ENCODE measurements at regions not wholly inside any gene's neighbourhood (a gene's known extent, or its start where the extent isn't known, plus 50 kb on each side); places are given as distances from the start of the nearest gene placed in this dataset.
"Not testable (repeated sequence)": the region's sequence is repeated elsewhere in the genome, so short reads cannot be mapped to it uniquely, and the experiment has no call there.

DNA sequence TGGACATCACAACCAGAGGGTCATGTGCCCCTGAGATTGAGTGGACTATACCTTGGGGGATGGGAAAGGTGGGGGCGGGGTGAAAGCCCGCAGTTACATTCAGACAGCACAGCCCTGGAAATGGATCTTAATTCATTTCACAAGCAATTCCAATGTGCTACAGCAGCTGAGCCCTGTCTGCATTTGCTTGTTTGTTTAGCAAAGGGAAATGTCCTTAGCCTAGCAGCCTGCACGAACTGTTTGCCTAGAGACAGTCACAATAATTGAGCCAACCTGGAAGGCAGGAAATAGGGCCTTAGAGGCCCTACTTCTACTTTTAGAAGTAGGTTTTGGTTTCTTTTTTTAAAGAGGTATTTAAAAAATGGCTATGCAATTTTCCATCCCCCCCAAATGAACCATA, 177.3 kb upstream of the KL start:
- TF ChIP-seq, protein P1, sequence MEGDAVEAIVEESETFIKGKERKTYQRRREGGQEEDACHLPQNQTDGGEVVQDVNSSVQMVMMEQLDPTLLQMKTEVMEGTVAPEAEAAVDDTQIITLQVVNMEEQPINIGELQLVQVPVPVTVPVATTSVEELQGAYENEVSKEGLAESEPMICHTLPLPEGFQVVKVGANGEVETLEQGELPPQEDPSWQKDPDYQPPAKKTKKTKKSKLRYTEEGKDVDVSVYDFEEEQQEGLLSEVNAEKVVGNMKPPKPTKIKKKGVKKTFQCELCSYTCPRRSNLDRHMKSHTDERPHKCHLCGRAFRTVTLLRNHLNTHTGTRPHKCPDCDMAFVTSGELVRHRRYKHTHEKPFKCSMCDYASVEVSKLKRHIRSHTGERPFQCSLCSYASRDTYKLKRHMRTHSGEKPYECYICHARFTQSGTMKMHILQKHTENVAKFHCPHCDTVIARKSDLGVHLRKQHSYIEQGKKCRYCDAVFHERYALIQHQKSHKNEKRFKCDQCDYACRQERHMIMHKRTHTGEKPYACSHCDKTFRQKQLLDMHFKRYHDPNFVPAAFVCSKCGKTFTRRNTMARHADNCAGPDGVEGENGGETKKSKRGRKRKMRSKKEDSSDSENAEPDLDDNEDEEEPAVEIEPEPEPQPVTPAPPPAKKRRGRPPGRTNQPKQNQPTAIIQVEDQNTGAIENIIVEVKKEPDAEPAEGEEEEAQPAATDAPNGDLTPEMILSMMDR (IDR thresholded peaks at IDR 0.05), result no peak
- DNase-seq (ENCODE audit: low spot score), result no peak
- no peak for ATAC-seq (ENCODE audit: low FRiP score)

DNA sequence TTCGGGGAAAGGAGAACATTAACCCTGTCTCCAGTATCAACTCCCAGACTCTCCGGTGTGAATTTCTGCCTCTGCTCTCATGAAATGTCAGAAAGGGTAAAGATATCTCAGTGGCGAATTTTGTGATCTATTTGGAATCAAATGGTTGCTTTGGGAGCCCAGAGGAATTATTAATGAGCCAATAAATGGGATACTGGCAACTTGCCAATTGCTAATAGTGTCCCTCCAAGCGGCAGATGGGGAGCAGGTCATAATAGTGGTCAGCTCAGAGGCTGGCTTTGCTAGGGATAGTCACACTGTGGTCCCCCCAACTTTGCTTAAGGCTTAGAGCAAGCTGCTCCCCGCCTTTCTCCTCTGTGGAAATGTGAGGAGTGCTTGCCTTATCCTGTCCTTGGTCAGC, 176.1 kb upstream of the KL start:
- ATAC-seq (ENCODE audit: low FRiP score) (no peak), DNase-seq (ENCODE audit: low spot score) (no peak)
- TF ChIP-seq, protein P1 (IDR thresholded peaks at IDR 0.05), result no peak

DNA sequence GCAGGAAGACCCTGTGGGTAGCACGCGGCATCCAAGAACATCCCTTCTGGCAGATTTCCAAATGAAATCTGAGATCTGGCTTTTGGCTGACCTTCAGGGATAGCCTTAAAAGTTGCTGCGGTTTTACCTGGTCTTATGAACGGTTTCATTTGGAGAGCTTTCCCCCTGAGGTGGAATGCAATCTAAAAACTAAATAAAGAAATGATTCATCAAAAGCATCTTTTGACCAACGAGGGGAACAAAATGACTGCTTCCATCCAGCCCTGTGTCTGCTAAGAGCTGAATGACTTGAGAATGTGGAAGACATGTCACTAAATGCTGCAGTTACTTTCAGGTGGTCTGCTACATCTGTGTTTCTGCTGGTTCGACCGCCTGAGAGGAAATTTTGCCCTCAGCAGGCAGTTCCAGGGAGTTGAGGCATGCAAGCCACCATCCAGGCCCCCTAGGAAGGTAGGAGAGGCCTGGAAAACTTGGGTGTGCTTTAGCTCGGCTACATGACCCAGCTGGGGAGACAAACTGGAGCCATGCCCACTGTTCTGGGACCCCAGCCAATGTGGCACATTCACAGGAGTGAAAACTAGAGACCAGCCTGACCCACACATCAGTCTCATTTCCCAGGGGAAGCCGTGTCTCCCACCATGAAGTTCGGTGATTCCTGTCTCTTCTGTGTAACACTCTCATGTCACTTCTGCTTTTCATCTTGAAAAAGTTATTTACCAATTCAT, 175.1 kb upstream of the KL start:
- ATAC-seq (ENCODE audit: low FRiP score) (no peak), DNase-seq (ENCODE audit: low spot score) (no peak)
- TF ChIP-seq, protein P1 (IDR thresholded peaks at IDR 0.05), result no peak

DNA sequence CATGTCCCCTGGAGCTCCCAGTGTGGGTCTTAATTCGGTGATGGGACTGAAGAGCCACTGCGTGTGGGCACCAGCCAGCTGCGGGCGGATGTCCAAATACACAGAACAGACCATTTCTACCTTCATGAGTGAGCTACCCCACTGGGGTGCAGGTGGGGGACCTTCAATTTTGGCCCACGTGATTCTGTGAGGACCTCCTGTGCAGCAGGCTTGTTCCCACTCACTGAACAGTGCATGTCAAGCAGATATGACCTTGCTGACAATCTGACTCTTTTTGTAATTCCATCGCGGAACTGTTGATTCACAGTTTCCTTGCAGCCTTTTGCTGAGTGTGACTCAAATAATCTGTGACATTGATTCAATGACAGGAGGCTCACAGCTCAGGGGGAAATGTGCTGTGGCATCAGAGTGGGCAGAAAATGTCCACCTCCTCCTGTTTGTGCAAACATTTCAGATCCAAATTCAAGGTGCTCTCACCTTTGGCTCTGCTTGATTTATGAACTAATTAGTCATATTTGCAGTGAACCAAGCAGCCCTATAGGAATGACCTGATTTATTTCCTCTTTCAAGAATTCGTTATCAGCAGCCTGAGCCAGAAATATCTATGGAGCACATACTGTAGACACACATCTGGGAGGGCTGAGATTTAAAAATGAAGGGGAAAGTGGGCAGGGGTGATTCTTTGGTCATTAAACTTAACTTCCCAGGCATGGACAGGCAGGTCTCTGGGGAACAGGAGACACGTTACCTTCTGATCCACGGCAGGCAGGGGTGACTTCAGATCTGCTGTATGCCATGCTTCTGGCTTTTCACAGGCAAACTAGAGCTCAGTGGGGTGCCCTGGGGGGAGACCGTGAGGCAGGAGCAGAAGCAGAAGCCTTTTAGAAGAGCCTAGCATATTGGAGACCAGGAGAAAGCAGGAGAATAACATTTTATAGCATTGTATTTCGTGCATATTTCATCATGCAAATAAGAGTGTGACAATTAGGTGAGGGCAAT, 170.0 kb upstream of the KL start:
- ATAC-seq (ENCODE audit: low FRiP score), result no peak
- DNase-seq (ENCODE audit: low spot score), result no peak
- TF ChIP-seq, protein P1 (IDR thresholded peaks at IDR 0.05), result no peak

DNA sequence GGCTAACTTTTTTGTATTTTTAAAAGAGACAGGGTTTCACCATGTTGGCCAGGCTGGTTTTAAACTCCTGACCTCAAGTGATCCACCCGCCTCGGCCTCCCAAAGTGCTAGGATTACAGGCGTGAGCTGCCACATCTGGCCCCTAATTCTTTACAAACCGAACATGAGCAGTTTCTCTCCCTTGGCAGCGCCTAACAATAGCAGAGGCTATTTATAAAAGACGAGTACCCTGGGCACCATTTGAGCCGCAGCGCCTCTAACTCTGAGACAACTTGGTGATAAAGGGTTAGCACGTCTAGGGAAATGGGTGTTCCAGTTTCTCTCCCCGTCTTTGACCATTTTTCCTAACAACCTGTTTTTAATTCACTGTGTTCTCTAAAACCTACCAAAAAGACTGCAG, 168.2 kb upstream of the KL start:
- not testable (repeated sequence) for DNase-seq (ENCODE audit: low spot score); ATAC-seq (ENCODE audit: low FRiP score)

DNA sequence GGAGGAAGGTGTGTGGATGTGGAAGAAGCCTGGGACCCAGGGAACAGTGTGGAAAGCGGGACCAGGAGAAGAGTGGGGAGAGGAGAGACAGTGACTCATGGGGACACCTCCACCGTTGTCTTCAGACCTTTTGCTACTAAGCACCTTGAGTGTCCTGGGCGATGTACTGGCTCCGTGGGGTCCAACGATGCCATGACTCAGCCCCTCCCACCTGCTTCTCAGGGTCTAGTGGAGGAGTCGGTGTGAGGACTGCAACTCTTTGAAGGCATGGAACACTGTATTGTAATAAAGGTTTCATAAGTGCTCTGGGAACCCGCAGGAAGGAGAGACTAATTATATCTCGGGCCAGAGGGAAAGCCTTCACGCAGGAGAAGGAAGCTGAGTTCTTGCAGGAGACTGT, 166.9 kb upstream of the KL start:
- ATAC-seq (ENCODE audit: low FRiP score) (no peak), DNase-seq (ENCODE audit: low spot score) (no peak)
- TF ChIP-seq, protein P1 (IDR thresholded peaks at IDR 0.05), result no peak

DNA sequence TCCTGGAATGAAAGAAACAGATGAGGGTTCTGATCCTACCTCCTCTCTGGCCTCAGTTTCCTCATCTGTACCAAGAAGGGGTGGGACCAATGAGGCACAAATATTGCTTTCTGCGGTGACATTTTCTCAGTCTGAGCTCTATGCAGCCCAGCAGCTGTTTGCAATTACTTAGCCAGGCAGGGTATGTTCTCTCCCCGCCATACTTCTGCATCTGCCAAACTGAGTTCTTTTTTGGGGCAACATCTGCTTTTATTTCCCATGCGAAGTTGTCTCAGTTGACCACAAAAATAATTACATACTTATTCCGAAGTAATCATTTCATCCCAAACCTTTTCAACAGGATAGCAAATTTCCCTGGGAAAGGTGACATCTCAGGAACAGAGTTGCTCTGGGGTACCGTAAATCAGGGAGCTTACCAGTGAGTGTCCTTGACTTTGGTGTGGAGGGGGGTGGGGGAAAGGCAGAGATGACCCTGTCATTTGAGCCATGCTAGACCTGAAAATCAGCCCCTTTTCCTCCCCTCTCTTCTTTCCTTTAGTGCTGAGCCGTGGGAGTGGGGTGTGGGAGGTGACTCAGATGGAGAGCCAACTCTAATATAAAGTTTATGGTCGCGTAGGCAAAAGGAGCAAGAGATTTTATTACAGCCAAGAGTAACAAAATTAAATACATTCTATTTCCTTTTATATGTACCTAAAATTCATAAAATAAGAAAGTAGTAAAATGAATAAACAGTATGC, 165.7 kb upstream of the KL start:
- TF ChIP-seq, protein P1 (IDR thresholded peaks at IDR 0.05), result no peak
- DNase-seq (ENCODE audit: low spot score) (no peak), ATAC-seq (ENCODE audit: low FRiP score) (no peak)

Data from omental fat pad (tissue), 3 donors.